HepG2 (cell line): ENCODE measurements at regions not wholly inside any gene's neighbourhood (a gene's known extent, or its start where the extent isn't known, plus 50 kb on each side); places are given as distances from the start of the nearest gene placed in this dataset.

ENCODE experiments used
- BRF2 ChIP-seq: sonication (generic); formaldehyde crosslinking; IDR thresholded peaks from 2 replicates; pipeline ENCODE4 v1.8.1; 2022; ENCODE audit warnings: mild to moderate bottlenecking, missing genetic modification reagents
- FOSL1 ChIP-seq: sonication (generic); formaldehyde crosslinking; IDR thresholded peaks from 2 replicates; pipeline ENCODE4 v1.9.0; 2021; ENCODE audit warnings: missing genetic modification reagents, borderline replicate concordance
- HDAC6 ChIP-seq: fragments of 200-600 bp; sonication (generic); IDR thresholded peaks from 2 replicates; pipeline ENCODE4 v1.7.0; 2017; ENCODE audit warnings: mild to moderate bottlenecking, antibody characterized with exemption, low read length, low read depth
- MLX ChIP-seq: IDR thresholded peaks from 2 replicates; pipeline ENCODE4 v1.6.1; 2016
- NFYB ChIP-seq: sonication (generic); formaldehyde crosslinking; IDR thresholded peaks from 2 replicates; pipeline ENCODE4 v1.4.0; 2020; ENCODE audit warnings: missing genetic modification reagents
- NR3C1 ChIP-seq: sonication (generic); formaldehyde crosslinking; IDR thresholded peaks from 2 replicates; pipeline ENCODE4 v1.4.0; 2020; ENCODE audit warnings: missing genetic modification reagents
- RARA ChIP-seq: IDR thresholded peaks from 2 replicates; pipeline ENCODE4 v1.6.1; 2016; ENCODE audit warnings: missing genetic modification reagents, missing compliant biosample characterization
- SIN3A ChIP-seq: IDR thresholded peaks from 2 replicates; pipeline ENCODE4 v1.6.1; 2011; ENCODE audit warnings: low read depth, mild to moderate bottlenecking, control low read depth, low read length, borderline replicate concordance
- SMAD3 ChIP-seq: sonication (generic); formaldehyde crosslinking; IDR thresholded peaks from 2 replicates; pipeline ENCODE4 v1.4.0; 2020; ENCODE audit warnings: missing genetic modification reagents
- SOX6 ChIP-seq, 2 experiments: fragments of 450-650 bp in 1 of 2; sonication (generic) in 1 of 2; formaldehyde crosslinking in 1 of 2; IDR thresholded peaks; 2 replicates each; pipeline versions ENCODE4 v1.4.0 to v1.6.1; 2017 to 2020; ENCODE audit warnings: antibody characterized with exemption in 1 of 2, mild to moderate bottlenecking in 1 of 2, missing genetic modification reagents in 1 of 2
- ZBTB7A ChIP-seq: sonication (generic); formaldehyde crosslinking; IDR thresholded peaks from 2 replicates; pipeline ENCODE4 v1.8.0; 2022; ENCODE audit warnings: mild to moderate bottlenecking, missing genetic modification reagents
- TF ChIP-seq, protein P1 (sequence below): sonication (generic); formaldehyde crosslinking; IDR thresholded peaks from 2 replicates; pipeline ENCODE4 v1.5.0; 2020; ENCODE audit warnings: mild to moderate bottlenecking, missing genetic modification reagents, moderate library complexity
- TF ChIP-seq, protein P2 (sequence below): sonication (generic); formaldehyde crosslinking; IDR thresholded peaks from 2 replicates; pipeline ENCODE4 v1.8.0; 2022; ENCODE audit warnings: mild to moderate bottlenecking, missing genetic modification reagents, borderline replicate concordance

- TF ChIP-seq SIN3A (no peak), ZBTB7A (no peak), BRF2 (CRISPR knock-in tag) (no peak), MLX (CRISPR knock-in tag) (no peak), RARA (CRISPR knock-in tag) (no peak), FOSL1 (CRISPR knock-in tag) (no peak), NFYB (CRISPR knock-in tag) (no peak), NR3C1 (CRISPR knock-in tag) (no peak), SMAD3 (CRISPR knock-in tag) (no peak), SOX6 (IDR thresholded peaks at IDR 0.05) (no peak), SOX6 (CRISPR knock-in tag; IDR thresholded peaks at IDR 0.05) (no peak), HDAC6 (no peak)
- TF ChIP-seq, protein P1, sequence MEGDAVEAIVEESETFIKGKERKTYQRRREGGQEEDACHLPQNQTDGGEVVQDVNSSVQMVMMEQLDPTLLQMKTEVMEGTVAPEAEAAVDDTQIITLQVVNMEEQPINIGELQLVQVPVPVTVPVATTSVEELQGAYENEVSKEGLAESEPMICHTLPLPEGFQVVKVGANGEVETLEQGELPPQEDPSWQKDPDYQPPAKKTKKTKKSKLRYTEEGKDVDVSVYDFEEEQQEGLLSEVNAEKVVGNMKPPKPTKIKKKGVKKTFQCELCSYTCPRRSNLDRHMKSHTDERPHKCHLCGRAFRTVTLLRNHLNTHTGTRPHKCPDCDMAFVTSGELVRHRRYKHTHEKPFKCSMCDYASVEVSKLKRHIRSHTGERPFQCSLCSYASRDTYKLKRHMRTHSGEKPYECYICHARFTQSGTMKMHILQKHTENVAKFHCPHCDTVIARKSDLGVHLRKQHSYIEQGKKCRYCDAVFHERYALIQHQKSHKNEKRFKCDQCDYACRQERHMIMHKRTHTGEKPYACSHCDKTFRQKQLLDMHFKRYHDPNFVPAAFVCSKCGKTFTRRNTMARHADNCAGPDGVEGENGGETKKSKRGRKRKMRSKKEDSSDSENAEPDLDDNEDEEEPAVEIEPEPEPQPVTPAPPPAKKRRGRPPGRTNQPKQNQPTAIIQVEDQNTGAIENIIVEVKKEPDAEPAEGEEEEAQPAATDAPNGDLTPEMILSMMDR, result no peak
- TF ChIP-seq, protein P2, sequence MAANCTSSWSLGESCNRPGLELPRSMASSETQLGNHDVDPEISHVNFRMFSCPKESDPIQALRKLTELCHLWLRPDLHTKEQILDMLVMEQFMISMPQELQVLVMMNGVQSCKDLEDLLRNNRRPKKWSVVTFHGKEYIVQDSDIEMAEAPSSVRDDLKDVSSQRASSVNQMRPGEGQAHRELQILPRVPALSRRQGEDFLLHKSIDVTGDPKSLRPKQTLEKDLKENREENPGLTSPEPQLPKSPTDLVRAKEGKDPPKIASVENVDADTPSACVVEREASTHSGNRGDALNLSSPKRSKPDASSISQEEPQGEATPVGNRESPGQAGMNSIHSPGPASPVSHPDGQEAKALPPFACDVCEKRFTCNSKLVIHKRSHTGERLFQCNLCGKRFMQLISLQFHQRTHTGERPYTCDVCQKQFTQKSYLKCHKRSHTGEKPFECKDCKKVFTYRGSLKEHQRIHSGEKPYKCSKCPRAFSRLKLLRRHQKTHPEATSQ (CRISPR knock-in tag), result no peak
These were observed 1074.1 kb downstream of the XPNPEP1 start for GRCh38 chr10:108849186-108849585.
